Natural killer cell (primary cell): ENCODE measurements at regions not wholly inside any gene's neighbourhood (a gene's known extent, or its start where the extent isn't known, plus 50 kb on each side); places are given as distances from the start of the nearest gene placed in this dataset.

Experiments used
- ATAC-seq, 3 donors: fragments of 150-1000 bp in 2 of 3; fragments of 200-7000 bp in 1 of 3; cut with Tn5 transposase; 1 replicate in 1 of 3; 2 replicates in 2 of 3; pipeline ENCODE4 v1.10.0; 2021; ENCODE audit warnings: mild to moderate bottlenecking in 2 of 3, moderate library complexity in 2 of 3
- DNase-seq, 2 donors: peaks; one replicate each; pipeline versions ENCODE4 v3.0.0 to v3.0.0-alpha.2; 2013 to 2021; ENCODE audit warnings: mixed read lengths in 1 of 2
- H3K27ac ChIP-seq: one replicate; pipeline ENCODE4 v1.5.1; 2013; ENCODE audit warnings: mild to moderate bottlenecking, low read length
- H3K27me3 ChIP-seq: one replicate; pipeline ENCODE4 v1.6.1; 2013; ENCODE audit warnings: low read length; ENCODE audit not compliant: control insufficient read depth, insufficient read depth
- H3K36me3 ChIP-seq: one replicate; pipeline ENCODE4 v1.6.1; 2013; ENCODE audit warnings: low read length; ENCODE audit not compliant: control insufficient read depth, insufficient read depth
- H3K4me1 ChIP-seq: one replicate; pipeline ENCODE4 v1.6.1; 2013; ENCODE audit warnings: low read length; ENCODE audit not compliant: control insufficient read depth, insufficient read depth
- H3K4me3 ChIP-seq: one replicate; pipeline ENCODE4 v1.5.1; 2013; ENCODE audit warnings: low read length
- H3K9me3 ChIP-seq: one replicate; pipeline ENCODE4 v1.6.1; 2013; ENCODE audit warnings: low read length; ENCODE audit not compliant: control insufficient read depth, insufficient read depth
- H3K27ac Mint-ChIP-seq, 2 donors: one replicate each; pipeline ENCODE4 v1.8.0; 2022; ENCODE audit warnings: mild to moderate bottlenecking in 2 of 2, mixed read lengths in 2 of 2, moderate library complexity in 1 of 2
- H3K27me3 Mint-ChIP-seq, 2 donors: one replicate each; pipeline ENCODE4 v1.8.0; 2022; ENCODE audit warnings: low read depth in 2 of 2, mixed read lengths in 2 of 2
- H3K36me3 Mint-ChIP-seq: one replicate; pipeline ENCODE4 v1.8.0; 2022; ENCODE audit warnings: mixed read lengths
- H3K4me1 Mint-ChIP-seq, 2 donors: one replicate each; pipeline ENCODE4 v1.8.0; 2022; ENCODE audit warnings: mixed read lengths in 2 of 2
- H3K4me3 Mint-ChIP-seq: one replicate; pipeline ENCODE4 v1.8.0; 2022; ENCODE audit warnings: mild to moderate bottlenecking, moderate library complexity, mixed read lengths
- H3K9me3 Mint-ChIP-seq, 2 donors: one replicate each; pipeline ENCODE4 v1.8.0; 2022; ENCODE audit warnings: mixed read lengths in 2 of 2
- CTCF ChIP-seq: fragments of 200-600 bp; IDR thresholded peaks from one replicate; pipeline ENCODE4 v1.8.0; 2022; ENCODE audit warnings: antibody characterized with exemption
- WGBS: methylation state at CpG from one replicate; pipeline ENCODE4 v1.1.7; 2013; ENCODE audit warnings: missing lambda C conversion rate; ENCODE audit not compliant: insufficient coverage; 5-methylcytosine and 5-hydroxymethylcytosine counted together
- intact Hi-C: fragments of 100-400 bp; cut with micrococcal nuclease; formaldehyde crosslinking; loops from one replicate; pipeline ENCODE4 v1.14.2; 2022

DNA sequence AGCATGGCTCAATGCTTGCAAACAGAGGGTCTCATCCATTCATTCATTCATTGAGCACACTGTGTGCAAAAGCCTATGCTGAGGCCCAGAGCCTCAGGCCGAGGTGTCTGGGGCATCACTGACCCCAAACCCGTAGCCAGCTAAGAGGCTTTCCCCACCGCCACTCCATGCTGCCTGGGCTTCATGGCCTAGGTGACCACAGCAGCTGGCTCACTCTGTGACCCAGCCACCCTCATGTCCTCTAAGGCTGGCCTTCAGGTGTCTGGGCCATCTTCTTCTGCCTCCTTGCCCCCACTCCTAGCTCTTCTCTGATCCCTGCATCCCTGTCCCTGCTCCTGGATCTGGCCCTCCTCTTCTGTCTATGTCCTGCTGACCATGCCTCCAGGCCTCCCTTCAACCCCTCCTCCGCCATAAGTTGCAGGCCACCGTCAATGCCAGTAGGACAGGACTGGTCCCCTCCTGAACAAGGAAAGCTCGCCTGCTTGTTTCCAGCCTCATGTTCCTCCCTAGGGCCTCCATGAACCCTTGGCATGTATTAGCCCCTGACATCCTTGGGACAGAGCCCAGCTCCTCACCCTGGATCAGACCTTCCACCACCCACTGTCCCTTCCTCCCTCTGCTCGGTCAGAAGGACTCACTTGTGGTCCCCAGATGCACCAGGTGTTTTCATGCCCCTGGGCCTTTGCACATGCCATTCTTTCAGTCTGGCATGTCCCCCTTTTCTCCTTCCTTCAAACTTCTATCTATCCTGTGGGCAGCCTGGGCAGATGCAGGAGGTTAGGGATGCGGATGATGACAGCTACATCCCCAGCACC is 92.8 kb downstream of the MYEOV start:
- H3K4me1 ChIP-seq = no peaks in the 10 kb centered on the region
- 93% methylated on average over 8 of the region's 8 CpGs for WGBS
- H3K4me1 Mint-ChIP-seq = no peaks in the 10 kb centered on the region
- ATAC-seq (no peak), DNase-seq (peak in 1 of 2 donors; percentile 4)
- no peaks in the 10 kb centered on the region for H3K36me3 ChIP-seq
- no peak overlapping the region for H3K27ac Mint-ChIP-seq
- no peaks in the 10 kb centered on the region for H3K27me3 ChIP-seq
- H3K27me3 Mint-ChIP-seq = peaks cover 3 to 8% of the 10 kb centered on the region in 2 donors
- no peak overlapping the region for H3K4me3 Mint-ChIP-seq
- no peak overlapping the region for H3K4me3 ChIP-seq
- H3K27ac ChIP-seq = no peak overlapping the region
- peaks cover 3% of the 10 kb centered on the region for H3K9me3 ChIP-seq
- H3K9me3 Mint-ChIP-seq = peaks cover 0 to 8% of the 10 kb centered on the region in 2 donors
- TF ChIP-seq CTCF = no peak
- H3K36me3 Mint-ChIP-seq = peaks cover 12% of the 10 kb centered on the region
- intact Hi-C loops = no loop called here

DNA sequence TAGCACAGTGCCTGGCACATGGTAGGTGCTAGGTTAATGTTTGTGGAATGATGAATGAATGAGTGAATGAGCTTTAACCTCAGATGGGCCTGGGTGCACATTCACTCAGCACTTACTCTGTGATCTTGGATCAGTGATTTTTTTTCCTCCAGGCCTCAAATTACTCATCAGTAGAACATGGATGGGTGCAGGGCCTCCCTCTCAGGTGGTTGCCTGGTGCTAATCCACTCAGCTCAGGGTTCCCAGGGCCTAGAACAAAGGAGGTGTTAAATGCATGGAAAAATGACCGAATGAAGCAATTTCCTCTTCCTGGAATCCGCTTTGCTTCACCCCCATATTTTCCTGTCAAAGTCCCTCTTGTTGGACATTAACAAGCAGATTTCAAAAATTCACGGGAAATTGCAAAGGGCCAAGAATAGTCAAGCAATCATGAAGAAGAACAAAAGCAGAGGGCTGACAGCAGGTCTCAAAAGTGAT is 93.5 kb downstream of the MYEOV start:
- WGBS = 95% methylated on average over 3 of the region's 3 CpGs
- Mint-ChIP-seq H3K4me1 (no peaks in the 10 kb centered on the region), H3K27ac (no peak overlapping the region), H3K36me3 (peaks cover 12% of the 10 kb centered on the region), H3K27me3 (peaks cover 3 to 8% of the 10 kb centered on the region in 2 donors), H3K4me3 (no peak overlapping the region), H3K9me3 (peaks cover 0 to 8% of the 10 kb centered on the region in 2 donors)
- Histone ChIP-seq H3K36me3 (no peaks in the 10 kb centered on the region), H3K27me3 (no peaks in the 10 kb centered on the region), H3K9me3 (peaks cover 3% of the 10 kb centered on the region), H3K27ac (no peak overlapping the region), H3K4me1 (no peaks in the 10 kb centered on the region), H3K4me3 (no peak overlapping the region)
- TF ChIP-seq CTCF = no peak
- intact Hi-C loops = no loop called here
- ATAC-seq (no peak), DNase-seq (no peak)

GRCh38 chr11:69388210-69388609 is 93.3 kb upstream of the LINC01488 start:
- H3K27me3 Mint-ChIP-seq = peaks cover 3 to 8% of the 10 kb centered on the region in 2 donors
- TF ChIP-seq CTCF = no peak
- H3K4me1 ChIP-seq = no peaks in the 10 kb centered on the region
- no peaks in the 10 kb centered on the region for H3K27me3 ChIP-seq
- H3K9me3 ChIP-seq = peaks cover 3% of the 10 kb centered on the region
- intact Hi-C loops = no loop called here
- no peak overlapping the region for H3K4me3 Mint-ChIP-seq
- DNase-seq = no peak
- H3K4me3 ChIP-seq = no peak overlapping the region
- no peak overlapping the region for H3K27ac Mint-ChIP-seq
- H3K27ac ChIP-seq = no peak overlapping the region
- no peaks in the 10 kb centered on the region for H3K4me1 Mint-ChIP-seq
- peaks cover 0 to 8% of the 10 kb centered on the region in 2 donors for H3K9me3 Mint-ChIP-seq
- H3K36me3 ChIP-seq = no peaks in the 10 kb centered on the region
- H3K36me3 Mint-ChIP-seq = peaks cover 12% of the 10 kb centered on the region
- ATAC-seq = no peak

DNA sequence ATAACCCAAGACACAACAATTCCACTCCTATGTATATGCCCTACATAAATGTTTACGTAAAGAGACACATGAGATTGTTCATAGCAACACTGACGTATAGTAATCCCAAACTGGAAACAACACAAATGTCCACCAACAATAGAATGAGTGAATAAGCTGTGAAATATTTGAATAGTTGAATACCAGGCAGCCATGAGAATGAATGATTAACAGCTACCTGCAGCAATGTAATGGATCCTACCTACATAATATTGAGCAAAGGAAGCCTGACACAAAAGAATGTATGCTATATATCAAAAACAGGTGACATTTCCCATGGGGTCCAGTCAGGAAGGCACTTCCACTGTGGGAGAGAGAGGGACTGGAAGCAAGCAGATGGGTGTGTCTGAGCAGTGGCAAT is 92.8 kb upstream of the LINC01488 start:
- TF ChIP-seq CTCF = no peak
- no CpG with 5 or more reads among the region's 2 CpGs for WGBS
- no peak overlapping the region for H3K4me3 Mint-ChIP-seq
- no peak overlapping the region for H3K27ac ChIP-seq
- H3K4me1 Mint-ChIP-seq = no peaks in the 10 kb centered on the region
- H3K9me3 ChIP-seq = peaks cover 3% of the 10 kb centered on the region
- DNase-seq (no peak), ATAC-seq (no peak)
- no peak overlapping the region for H3K4me3 ChIP-seq
- H3K4me1 ChIP-seq = no peaks in the 10 kb centered on the region
- H3K9me3 Mint-ChIP-seq = peaks cover 0 to 8% of the 10 kb centered on the region in 2 donors
- no peaks in the 10 kb centered on the region for H3K27me3 ChIP-seq
- peaks cover 3 to 8% of the 10 kb centered on the region in 2 donors for H3K27me3 Mint-ChIP-seq
- no peak overlapping the region for H3K27ac Mint-ChIP-seq
- H3K36me3 ChIP-seq = no peaks in the 10 kb centered on the region
- H3K36me3 Mint-ChIP-seq = peaks cover 12% of the 10 kb centered on the region
- intact Hi-C loops = no loop called here
